Lower lobe of right lung (tissue), 2 donors: ENCODE measurements at regions not wholly inside any gene's neighbourhood (a gene's known extent, or its start where the extent isn't known, plus 50 kb on each side); places are given as distances from the start of the nearest gene placed in this dataset. TPM values are rescaled to one million over a fixed set of nuclear protein-coding genes. Genes with fewer than 3 reads are reported as not detected.

Experiments used
- ATAC-seq, 2 donors: fragments of 200-7000 bp; cut with Tn5 transposase; one replicate each; pipeline ENCODE4 v1.9.1; 2020 to 2022; ENCODE audit warnings: mild to moderate bottlenecking in 2 of 2, moderate library complexity in 2 of 2
- DNase-seq: peaks from one replicate; pipeline ENCODE4 v3.0.0-alpha.2; 2020
- H3K27ac ChIP-seq: fragments of 200-600 bp; one replicate; pipeline ENCODE4 v1.8.0; 2022
- H3K27me3 ChIP-seq: fragments of 200-600 bp; one replicate; pipeline ENCODE4 v1.8.0; 2022; ENCODE audit warnings: low read depth
- H3K36me3 ChIP-seq: fragments of 200-600 bp; one replicate; pipeline ENCODE4 v1.8.0; 2022; ENCODE audit warnings: mild to moderate bottlenecking
- H3K4me1 ChIP-seq: fragments of 200-600 bp; one replicate; pipeline ENCODE4 v1.8.0; 2022
- H3K4me3 ChIP-seq: fragments of 200-600 bp; one replicate; pipeline ENCODE4 v1.8.0; 2022; ENCODE audit warnings: mild to moderate bottlenecking
- H3K9me3 ChIP-seq: fragments of 200-600 bp; one replicate; pipeline ENCODE4 v1.8.0; 2022
- CTCF ChIP-seq: fragments of 200-600 bp; IDR thresholded peaks from one replicate; pipeline ENCODE4 v1.8.0; 2022; ENCODE audit warnings: antibody characterized with exemption, mild to moderate bottlenecking
- intact Hi-C: fragments of 100-400 bp; cut with DNase I; formaldehyde crosslinking; loops from one replicate; pipeline ENCODE4 v1.11.0; 2022
- microRNA-seq: library from miRNA; unstranded; fragments of <30 nt; microRNA quantifications from one replicate; pipeline ENCODE4 v1.2.0, GENCODE V29; 2020; ENCODE audit warnings: borderline number of aligned reads
- donor health status: DM: no; HTN: yes; CAD: no; lungs with severe emphysema.

DNA sequence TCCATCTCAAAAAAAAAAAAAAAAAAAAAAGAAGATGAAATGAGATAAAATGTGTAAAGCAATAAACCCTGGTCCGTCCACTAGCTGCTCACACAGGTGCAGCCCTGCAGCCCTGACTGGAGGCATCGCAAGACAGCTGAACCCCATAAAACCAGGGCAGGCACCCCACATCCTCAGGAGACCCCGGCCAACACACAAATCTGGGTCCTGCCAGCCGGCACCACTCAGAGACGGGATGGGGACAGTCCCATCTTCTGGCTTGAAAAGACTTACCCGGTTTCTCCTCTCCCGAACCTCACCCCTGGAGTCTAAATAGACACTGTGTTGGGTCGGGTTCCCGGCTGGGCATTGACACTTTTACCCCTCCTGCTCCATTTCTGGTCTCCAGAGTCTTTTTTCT lies 52.7 kb upstream of the TNRC6C start:
- ATAC-seq (no peak), DNase-seq (no peak)
- Histone ChIP-seq H3K36me3 (no peaks in the 10 kb centered on the region), H3K4me1 (no peaks in the 10 kb centered on the region), H3K4me3 (no peak overlapping the region), H3K27ac (no peak overlapping the region), H3K27me3 (peaks cover 25% of the 10 kb centered on the region), H3K9me3 (no peaks in the 10 kb centered on the region)
- intact Hi-C loops, result no loop called here
- no peak for TF ChIP-seq CTCF

- TF ChIP-seq CTCF, result no peak
- Histone ChIP-seq H3K9me3 (no peaks in the 10 kb centered on the region), H3K27ac (no peak overlapping the region), H3K4me1 (no peaks in the 10 kb centered on the region), H3K27me3 (peaks cover 26% of the 10 kb centered on the region), H3K4me3 (no peak overlapping the region), H3K36me3 (no peaks in the 10 kb centered on the region)
- intact Hi-C loops, result no loop called here
- DNase-seq (no peak), ATAC-seq (no peak)
Measured at GRCh38 chr17:77906377-77906871, 52.1 kb upstream of the TNRC6C start.

- Histone ChIP-seq H3K27ac (no peak overlapping the region), H3K27me3 (peaks cover 20% of the 10 kb centered on the region), H3K9me3 (no peaks in the 10 kb centered on the region), H3K4me3 (no peak overlapping the region), H3K36me3 (no peaks in the 10 kb centered on the region), H3K4me1 (no peaks in the 10 kb centered on the region)
- DNase-seq (no peak), ATAC-seq (no peak)
- no peak for TF ChIP-seq CTCF
- intact Hi-C loops, result no loop called here
Measured at GRCh38 chr17:77907497-77908461, 50.7 kb upstream of the TNRC6C start.

DNA sequence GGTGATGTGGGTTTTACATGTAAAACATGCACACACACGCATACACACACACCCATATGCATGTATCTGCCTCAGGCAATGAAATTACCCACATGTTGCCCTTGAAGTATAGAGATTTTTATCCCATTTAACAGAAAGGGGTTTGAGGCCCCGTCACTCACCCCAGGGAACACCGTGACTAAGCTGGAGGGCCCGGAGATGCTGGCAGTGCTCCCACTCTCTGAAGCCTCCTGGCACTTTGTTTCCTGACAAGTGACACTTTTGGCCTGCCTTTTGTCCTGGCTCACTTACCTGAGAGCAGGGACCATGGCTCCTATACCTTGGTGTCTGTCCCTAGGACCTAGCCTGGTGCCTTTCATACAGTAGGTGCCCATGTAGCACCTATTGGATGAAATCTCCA lies 50.0 kb upstream of the TNRC6C start:
- TF ChIP-seq CTCF, result no peak
- DNase-seq (no peak), ATAC-seq (no peak)
- peaks cover 20% of the 10 kb centered on the region for H3K27me3 ChIP-seq
- H3K9me3 ChIP-seq, result no peaks in the 10 kb centered on the region
- no peaks in the 10 kb centered on the region for H3K4me1 ChIP-seq
- H3K27ac ChIP-seq, result no peak overlapping the region
- intact Hi-C loops, result no loop called here
- no peaks in the 10 kb centered on the region for H3K36me3 ChIP-seq
- no peak overlapping the region for H3K4me3 ChIP-seq

Small RNA genes lying in the stretch of these regions (microRNA-seq; reads per million reads assigned to microRNA genes)
- not detected for gene MIR4316
